Psoas muscle (tissue), 7 donors: ENCODE measurements at regions not wholly inside any gene's neighbourhood (a gene's known extent, or its start where the extent isn't known, plus 50 kb on each side); places are given as distances from the start of the nearest gene placed in this dataset.
A peak's percentile ranks its signal among the peaks of the same experiment; 100 is the strongest.

Source experiments
- ATAC-seq, 4 donors: fragments of 200-7000 bp; cut with Tn5 transposase; one replicate each; pipeline ENCODE4 v1.9.1; 2020; ENCODE audit warnings: moderate library complexity in 3 of 4, mild to moderate bottlenecking in 2 of 4
- DNase-seq, 2 donors: peaks; one replicate each; pipeline ENCODE4 v3.0.0-alpha.2; 2020
- H3K27ac ChIP-seq: fragments of 200-600 bp; one replicate; pipeline ENCODE4 v1.8.0; 2022
- H3K27me3 ChIP-seq, 3 donors: fragments of 200-600 bp in 1 of 3; one replicate each; pipeline versions ENCODE4 v1.6.1 to v1.8.0; 2013 to 2022; ENCODE audit warnings: low read length in 2 of 3, mild to moderate bottlenecking in 2 of 3, moderate library complexity in 1 of 3; ENCODE audit not compliant: insufficient read depth in 3 of 3
- H3K36me3 ChIP-seq, 2 donors: fragments of 200-600 bp in 1 of 2; one replicate each; pipeline versions ENCODE4 v1.6.1 to v1.8.0; 2013 to 2022; ENCODE audit warnings: low read depth in 1 of 2, mild to moderate bottlenecking in 1 of 2, moderate library complexity in 1 of 2; ENCODE audit not compliant: insufficient read depth in 1 of 2
- H3K4me1 ChIP-seq: fragments of 200-600 bp; one replicate; pipeline ENCODE4 v1.8.0; 2022
- H3K4me3 ChIP-seq: fragments of 200-600 bp; one replicate; pipeline ENCODE4 v1.8.0; 2022; ENCODE audit warnings: mild to moderate bottlenecking
- H3K9me3 ChIP-seq: fragments of 200-600 bp; one replicate; pipeline ENCODE4 v1.8.0; 2022
- CTCF ChIP-seq: fragments of 200-600 bp; IDR thresholded peaks from one replicate; pipeline ENCODE4 v1.8.0; 2022; ENCODE audit warnings: antibody characterized with exemption
- WGBS, 3 donors: extraction: QIAGEN DNeasy Blood & Tissue Kit; methylation state at CpG; one replicate each; pipeline versions ENCODE4 v1.1.6 to v1.1.7; 2013; 5-methylcytosine and 5-hydroxymethylcytosine counted together
- intact Hi-C, 2 donors: fragments of 100-400 bp; cut with DNase I; formaldehyde crosslinking; loops; one replicate each; pipeline versions ENCODE4 v1.11.0 to v1.14.2; 2022
- donor health status: healthy with polysubstance abuse.
- donor health status: DM: no; HTN: no; CAD: no; lungs with moderate emphysema.
- donor health status: Bipolar disorder and iron deficiency.
- donor health status: healthy.
- donor health status: DM: yes; HTN: yes; CAD: no.
- donor health status: DM: no; HTN: no; CAD: no.
- donor health status: DM: yes; HTN: yes; CAD: no.

DNA sequence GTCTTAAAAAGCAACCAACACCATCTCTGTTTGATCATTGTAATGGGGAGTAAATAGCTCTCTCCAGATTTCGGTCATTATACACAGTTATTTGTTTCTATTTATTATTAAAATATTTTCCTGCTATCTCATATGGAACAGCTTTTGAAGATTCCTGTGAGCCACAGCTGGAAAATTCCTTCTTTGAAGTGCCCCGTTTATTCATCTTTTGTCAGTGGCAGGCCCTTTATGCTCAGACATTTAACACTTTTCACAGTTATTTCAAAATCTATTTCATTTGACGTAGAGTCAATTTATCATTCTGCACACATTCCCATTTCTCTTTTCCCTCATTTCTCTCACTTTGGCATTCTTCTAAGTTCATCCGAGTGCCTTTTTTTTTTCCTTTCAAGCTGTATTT lies 245.9 kb upstream of the ELAC2 start:
- 57 to 68% (median 67%) methylated on average over 4 of the region's 4 CpGs for WGBS, 3 donors
- Histone ChIP-seq H3K36me3 (no peaks in the 10 kb centered on the region), H3K4me1 (no peaks in the 10 kb centered on the region), H3K27ac (no peak overlapping the region), H3K4me3 (no peak overlapping the region), H3K27me3 (no peaks in the 10 kb centered on the region), H3K9me3 (no peaks in the 10 kb centered on the region)
- ATAC-seq, result no peak
- no peak for DNase-seq
- intact Hi-C loops, result no loop called here
- TF ChIP-seq CTCF, result no peak

DNA sequence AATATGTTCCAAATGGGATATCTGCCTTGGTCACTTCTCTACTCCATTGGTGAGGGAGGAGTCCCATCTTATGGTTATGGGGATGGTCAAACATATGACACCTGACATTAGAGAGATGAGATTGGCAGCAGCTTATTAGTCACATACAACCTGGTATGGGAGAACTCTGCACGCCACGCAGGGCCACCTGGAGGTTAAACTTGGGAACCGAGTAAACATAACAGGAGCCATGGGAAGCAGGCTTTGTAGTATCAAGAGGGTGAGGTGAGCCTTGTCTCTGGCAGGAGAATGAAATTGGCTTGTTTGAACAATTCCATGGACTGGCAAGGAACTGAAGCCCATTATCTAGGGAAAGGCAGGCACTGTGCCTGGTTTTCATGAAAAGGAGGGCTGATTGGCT lies 238.7 kb upstream of the ELAC2 start:
- no peaks in the 10 kb centered on the region for H3K9me3 ChIP-seq
- WGBS, 3 donors, result 81 to 86% (median 85%) methylated on average over 3 of the region's 3 CpGs
- no peaks in the 10 kb centered on the region for H3K27me3 ChIP-seq
- TF ChIP-seq CTCF, result no peak
- H3K4me3 ChIP-seq, result no peak overlapping the region
- H3K36me3 ChIP-seq, result no peaks in the 10 kb centered on the region
- no peak for DNase-seq
- H3K4me1 ChIP-seq, result no peaks in the 10 kb centered on the region
- intact Hi-C loops, result no loop called here
- H3K27ac ChIP-seq, result no peak overlapping the region
- ATAC-seq, result no peak

DNA sequence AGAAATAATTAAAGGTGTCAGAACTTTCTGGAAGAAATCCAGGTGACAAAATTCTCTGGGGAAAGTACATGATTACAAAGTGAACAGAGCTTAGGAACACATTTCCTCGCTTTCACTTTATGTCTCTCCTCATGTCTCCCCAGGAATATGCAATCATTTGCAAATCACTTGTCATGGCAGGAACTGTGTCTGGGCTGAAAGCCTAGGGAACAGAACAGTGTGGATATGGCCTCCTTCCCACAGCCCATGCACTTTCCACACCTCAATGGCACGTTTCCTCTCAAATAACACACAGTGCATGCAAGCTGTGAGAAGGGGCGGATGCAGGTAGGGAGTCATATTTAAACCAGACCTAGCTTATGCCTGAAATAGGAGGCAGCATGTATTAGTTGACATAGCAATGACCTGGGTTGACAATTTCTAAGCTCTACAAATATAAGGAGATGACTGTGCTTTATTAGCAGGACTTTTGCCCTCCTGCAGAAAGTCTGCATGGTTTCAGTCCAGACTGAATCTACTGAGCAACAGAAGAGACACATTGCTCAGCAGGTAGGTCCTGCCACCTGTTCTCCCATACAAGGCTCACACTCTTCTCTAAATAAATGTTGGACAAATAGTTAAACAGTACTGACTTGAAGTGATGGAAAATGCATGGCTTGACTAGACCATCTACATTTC lies 236.0 kb upstream of the ELAC2 start:
- no peak overlapping the region for H3K4me3 ChIP-seq
- ATAC-seq, result no peak
- H3K36me3 ChIP-seq, result no peaks in the 10 kb centered on the region
- 56 to 67% (median 66%) methylated on average over 3 of the region's 3 CpGs for WGBS, 3 donors
- H3K27me3 ChIP-seq, result no peaks in the 10 kb centered on the region
- intact Hi-C loops, result no loop called here
- no peak for TF ChIP-seq CTCF
- H3K9me3 ChIP-seq, result peaks cover 5% of the 10 kb centered on the region
- no peak for DNase-seq
- no peak overlapping the region for H3K27ac ChIP-seq
- H3K4me1 ChIP-seq, result no peaks in the 10 kb centered on the region

GRCh38 chr17:13244513-13244912 lies 226.7 kb upstream of the ELAC2 start:
- Histone ChIP-seq H3K27me3 (peaks cover 0 to 4% (median 0%) of the 10 kb centered on the region in 3 donors), H3K4me3 (no peak overlapping the region), H3K4me1 (no peaks in the 10 kb centered on the region), H3K27ac (no peak overlapping the region), H3K9me3 (peaks cover 4% of the 10 kb centered on the region), H3K36me3 (no peaks in the 10 kb centered on the region)
- DNase-seq (peak; percentile 21 to 64), ATAC-seq (no peak)
- WGBS, 3 donors, result 32 to 38% (median 36%) methylated on average over 5 of the region's 5 CpGs
- intact Hi-C loops, result no loop called here
- no peak for TF ChIP-seq CTCF

DNA sequence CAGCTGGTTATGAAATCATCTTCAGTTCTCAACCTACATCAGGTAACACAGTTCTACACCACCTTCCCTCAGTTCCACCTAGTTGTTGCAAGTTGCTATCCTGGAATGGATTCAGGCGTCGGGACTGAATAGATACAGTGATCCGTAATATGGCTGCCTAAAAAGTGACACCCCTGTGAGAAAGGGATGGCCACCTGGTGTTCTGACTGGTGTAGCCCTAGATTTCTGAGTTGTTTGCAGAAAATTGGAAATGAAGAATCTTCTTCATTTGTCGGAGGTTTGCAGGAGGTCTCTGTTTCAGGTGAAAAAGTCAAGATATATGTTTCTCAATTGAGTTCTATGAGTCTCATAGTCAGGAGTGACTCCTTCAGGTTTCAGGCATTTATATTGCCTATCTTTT lies 225.8 kb upstream of the ELAC2 start:
- intact Hi-C loops, result no loop called here
- no peak for TF ChIP-seq CTCF

More for the DNA sequence above, 225.8 kb upstream of the ELAC2 start:
- no peak overlapping the region for H3K27ac ChIP-seq
- H3K4me1 ChIP-seq, result no peaks in the 10 kb centered on the region
- DNase-seq (no peak), ATAC-seq (no peak)
- H3K4me3 ChIP-seq, result no peak overlapping the region
- 83 to 98% (median 95%) methylated on average over 4 of the region's 4 CpGs for WGBS, 3 donors
- no peaks in the 10 kb centered on the region for H3K9me3 ChIP-seq
- H3K27me3 ChIP-seq, result peaks cover 0 to 4% (median 0%) of the 10 kb centered on the region in 3 donors
- H3K36me3 ChIP-seq, result no peaks in the 10 kb centered on the region
